Fibroblast of pulmonary artery (primary cell): ENCODE measurements at regions not wholly inside any gene's neighbourhood (a gene's known extent, or its start where the extent isn't known, plus 50 kb on each side); places are given as distances from the start of the nearest gene placed in this dataset.
"Not testable (repeated sequence)": the region's sequence is repeated elsewhere in the genome, so short reads cannot be mapped to it uniquely, and the experiment has no call there.

Experiments
- DNase-seq: peaks from one replicate; pipeline ENCODE4 v3.0.0-alpha.2; 2010; ENCODE audit warnings: low read depth
- H3K4me3 ChIP-seq: replicated peaks from 2 replicates; pipeline ENCODE4 v1.5.1; 2011; ENCODE audit warnings: low read depth, mild to moderate bottlenecking, control low read depth, low read length, moderate library complexity
- CTCF ChIP-seq: IDR thresholded peaks from 2 replicates; pipeline ENCODE4 v1.5.1; 2011; ENCODE audit warnings: mild to moderate bottlenecking, control low read depth, low read length, inconsistent platforms; ENCODE audit errors: missing control alignments

GRCh38 chr4:188722911-188723310 is 583.7 kb downstream of the TRIML1 start:
- no peak overlapping the region for H3K4me3 ChIP-seq
- TF ChIP-seq CTCF: no peak
- DNase-seq: no peak

- TF ChIP-seq CTCF: no peak
- no peak for DNase-seq
- no peak overlapping the region for H3K4me3 ChIP-seq
Measured at GRCh38 chr4:188727746-188728145, 588.5 kb downstream of the TRIML1 start.

DNA sequence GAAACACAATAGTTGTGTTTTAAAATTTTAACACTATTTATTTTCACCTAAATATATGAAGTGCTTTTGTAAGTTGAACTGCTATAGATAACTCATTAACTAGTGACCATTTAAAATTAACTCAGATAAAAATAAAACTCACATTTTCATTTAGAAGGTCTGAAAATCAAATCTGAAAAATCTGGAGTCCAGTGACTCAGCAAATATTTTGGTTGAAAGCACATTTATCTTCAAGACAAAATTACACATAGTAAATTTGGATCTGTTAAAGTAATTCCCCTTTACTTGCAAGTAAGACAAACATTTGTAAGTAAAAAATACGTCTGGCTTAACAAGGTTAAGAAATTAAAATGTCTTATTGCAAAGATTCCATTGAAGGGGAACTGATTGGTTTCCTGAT is 589.1 kb downstream of the TRIML1 start:
- no peak for TF ChIP-seq CTCF
- no peak overlapping the region for H3K4me3 ChIP-seq
- DNase-seq: no peak

DNA sequence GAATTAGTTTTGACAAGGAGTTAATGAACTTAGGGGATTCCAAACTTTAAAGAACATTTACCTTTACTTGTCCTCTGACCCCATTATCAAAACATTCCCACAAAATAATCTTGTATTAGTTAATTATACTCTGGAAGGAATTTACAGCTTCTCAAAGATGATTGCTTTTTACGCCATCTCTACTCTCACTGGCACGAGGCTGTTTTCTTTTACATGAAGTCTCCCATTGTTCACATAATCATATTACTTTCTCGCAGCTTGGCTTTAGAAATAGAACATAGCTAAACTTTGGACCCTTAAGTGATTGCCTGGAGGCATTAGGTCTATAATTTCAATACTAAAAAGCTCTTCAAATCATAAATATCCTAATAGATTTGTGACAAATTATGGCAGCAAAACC is 592.9 kb downstream of the TRIML1 start:
- TF ChIP-seq CTCF: no peak
- no peak overlapping the region for H3K4me3 ChIP-seq
- no peak for DNase-seq

DNA sequence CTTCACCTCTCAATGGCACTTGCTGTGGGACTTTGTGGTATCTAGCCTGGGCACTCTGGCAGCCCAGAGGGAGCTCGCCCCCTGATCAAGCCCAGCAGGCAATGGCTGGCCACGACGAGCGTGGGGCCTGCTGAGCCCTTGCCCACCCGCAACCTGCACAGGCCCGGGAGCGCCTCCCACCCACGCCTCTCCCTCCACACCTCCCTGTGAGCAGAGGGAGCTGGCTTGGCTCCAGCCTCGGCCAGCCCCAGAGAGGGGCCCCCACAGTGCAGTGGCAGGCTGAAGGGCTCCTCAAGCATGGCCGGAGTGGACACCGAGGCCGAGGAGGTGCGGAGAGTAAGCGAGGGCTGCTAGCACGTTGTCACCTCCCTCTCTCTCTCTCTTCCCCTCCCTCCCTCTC is 595.8 kb downstream of the TRIML1 start:
- H3K4me3 ChIP-seq: no peak overlapping the region
- no peak for DNase-seq
- no peak for TF ChIP-seq CTCF

- DNase-seq: no peak
- TF ChIP-seq CTCF: no peak
Measured at GRCh38 chr4:188737251-188738002, 598.2 kb downstream of the TRIML1 start.

GRCh38 chr4:188738290-188738689 is 599.0 kb downstream of the TRIML1 start:
- peak; percentile 1 for DNase-seq
- H3K4me3 ChIP-seq: peak overlapping the region; percentile 49

More at GRCh38 chr4:188737251-188738002, 598.2 kb downstream of the TRIML1 start:
- no peak overlapping the region for H3K4me3 ChIP-seq

GRCh38 chr4:188740172-188740571 is 600.9 kb downstream of the TRIML1 start:
- H3K4me3 ChIP-seq, DNase-seq: not testable (repeated sequence)

DNA sequence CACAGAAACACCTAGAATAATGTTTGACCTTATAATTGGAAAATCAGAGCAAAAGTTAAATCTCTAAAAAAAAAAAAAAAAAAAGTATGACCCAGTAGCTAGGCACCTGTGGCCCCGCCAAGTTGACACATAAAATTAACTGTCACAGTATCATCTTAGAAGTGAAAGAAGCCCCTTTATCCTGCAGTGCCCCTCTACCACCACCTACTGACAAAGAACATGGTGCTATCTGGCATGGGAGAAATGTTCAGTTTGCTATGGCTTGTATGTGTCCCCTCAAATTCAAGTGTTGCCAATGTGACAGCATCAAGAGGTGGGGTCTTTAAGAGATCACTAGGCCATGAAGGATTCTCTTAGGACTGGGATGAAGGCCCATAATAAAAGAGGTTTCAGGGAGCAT is 601.5 kb downstream of the TRIML1 start:
- not testable (repeated sequence) for DNase-seq, H3K4me3 ChIP-seq
